Spleen (tissue), 7 donors: ENCODE measurements at regions not wholly inside any gene's neighbourhood (a gene's known extent, or its start where the extent isn't known, plus 50 kb on each side); places are given as distances from the start of the nearest gene placed in this dataset.

Source experiments
- CTCF ChIP-seq, 11 experiments: fragments of 200-600 bp in 7 of 11; fragments of 450-650 bp in 4 of 11; sonication (generic) in 4 of 11; IDR thresholded peaks in 8 of 11; conservative IDR thresholded peaks in 3 of 11; 1 replicate in 7 of 11; 2 replicates in 4 of 11; pipeline versions ENCODE4 v1.4.0 to v1.8.0; 2016 to 2021; ENCODE audit warnings: antibody characterized with exemption in 11 of 11, inconsistent platforms in 4 of 11, mild to moderate bottlenecking in 1 of 11
- POLR2A ChIP-seq, 3 donors: fragments of 450-650 bp; IDR thresholded peaks; one replicate each; pipeline ENCODE4 v1.5.1; 2017; ENCODE audit warnings: antibody characterized with exemption in 3 of 3, mild to moderate bottlenecking in 1 of 3
- donor health status: DM: no; HTN: no; CAD: no; lungs with moderate emphysema.
- donor health status: DM: no; HTN: no; CAD: no.
- donor health status: DM: no; HTN: no; CAD: no.

- no peak for TF ChIP-seq CTCF (IDR thresholded peaks at IDR 0.05 in 8 of 11, conservative IDR thresholded peaks at IDR 0.05 in 3 of 11)
- no peak for TF ChIP-seq POLR2A (IDR thresholded peaks at IDR 0.05)
Observed at GRCh38 chr6:43988801-43989200, 138.5 kb downstream of the MRPL14 start.
